Loucy (cell line): ENCODE measurements at regions not wholly inside any gene's neighbourhood (a gene's known extent, or its start where the extent isn't known, plus 50 kb on each side); places are given as distances from the start of the nearest gene placed in this dataset.
A peak's percentile ranks its signal among the peaks of the same experiment; 100 is the strongest.

Experiments used
- H2AFZ ChIP-seq: fragments of 200-600 bp; sonication (generic); 2 replicates; pipeline ENCODE4 v1.6.0; 2016; ENCODE audit warnings: antibody characterized with exemption, mild to moderate bottlenecking, low read length, moderate library complexity
- H3F3A ChIP-seq: fragments of 200-600 bp; 2 replicates; pipeline ENCODE4 v1.6.0; 2016; ENCODE audit warnings: antibody characterized with exemption, low read depth, mild to moderate bottlenecking
- H3K27me3 ChIP-seq: fragments of 200-600 bp; sonication (generic); 2 replicates; pipeline ENCODE4 v1.6.1; 2014; ENCODE audit warnings: low read length, mild to moderate bottlenecking; ENCODE audit not compliant: insufficient read depth, poor library complexity, severe bottlenecking
- H3K36me3 ChIP-seq: fragments of 200-600 bp; sonication (generic); 2 replicates; pipeline ENCODE4 v1.6.1; 2016; ENCODE audit warnings: low read length; ENCODE audit not compliant: insufficient read depth
- H3K4me1 ChIP-seq: fragments of 200-600 bp; sonication (generic); 2 replicates; pipeline ENCODE4 v1.5.1; 2014; ENCODE audit warnings: low read length, mild to moderate bottlenecking; ENCODE audit not compliant: insufficient read depth, poor library complexity, severe bottlenecking
- H3K4me2 ChIP-seq: fragments of 200-600 bp; sonication (generic); 2 replicates; pipeline ENCODE4 v1.6.0; 2014; ENCODE audit warnings: antibody characterized with exemption, low read length, low read depth, mild to moderate bottlenecking; ENCODE audit not compliant: poor library complexity, severe bottlenecking
- H3K4me3 ChIP-seq: fragments of 200-600 bp; sonication (generic); 2 replicates; pipeline ENCODE4 v1.5.1; 2014; ENCODE audit warnings: low read length, mild to moderate bottlenecking, mixed read lengths; ENCODE audit not compliant: poor library complexity, severe bottlenecking
- H3K79me2 ChIP-seq: fragments of 200-600 bp; sonication (generic); 2 replicates; pipeline ENCODE4 v1.6.1; 2014; ENCODE audit warnings: low read length; ENCODE audit not compliant: insufficient read depth
- H3K9ac ChIP-seq: fragments of 200-600 bp; sonication (generic); 2 replicates; pipeline ENCODE4 v1.6.0; 2014; ENCODE audit warnings: mild to moderate bottlenecking, low read depth, low read length, moderate library complexity; ENCODE audit not compliant: poor library complexity, severe bottlenecking
- H3K9me2 ChIP-seq: fragments of 200-600 bp; sonication (generic); replicated peaks from 2 replicates; pipeline ENCODE4 v1.6.1; 2016; ENCODE audit warnings: low read depth, low read length, mixed read lengths
- H3K9me3 ChIP-seq: fragments of 200-600 bp; sonication (generic); 2 replicates; pipeline ENCODE4 v1.6.1; 2014; ENCODE audit warnings: mild to moderate bottlenecking, antibody characterized with exemption, low read length, low read depth; ENCODE audit not compliant: insufficient read depth
- H4K20me1 ChIP-seq: fragments of 200-600 bp; sonication (generic); 2 replicates; pipeline ENCODE4 v1.6.0; 2014; ENCODE audit warnings: antibody characterized with exemption, low read length, mild to moderate bottlenecking; ENCODE audit not compliant: insufficient read depth, poor library complexity, severe bottlenecking
- CTCF ChIP-seq: fragments of 200-600 bp; sonication (generic); conservative IDR thresholded peaks from 2 replicates; pipeline ENCODE4 v1.5.1; 2014; ENCODE audit warnings: mild to moderate bottlenecking, antibody characterized with exemption, low read length
- EZH2phosphoT487 ChIP-seq: fragments of 200-600 bp; IDR thresholded peaks from 2 replicates; pipeline ENCODE4 v1.6.1; 2018; ENCODE audit warnings: antibody characterized with exemption, mild to moderate bottlenecking, moderate library complexity, borderline replicate concordance

GRCh38 chr6:147859071-147859470 lies 350.6 kb downstream of the SAMD5 start:
- Histone ChIP-seq H3K36me3 (no peaks in the 10 kb centered on the region), H2AFZ (no peak overlapping the region), H3K9ac (no peak overlapping the region), H3K4me2 (no peak overlapping the region), H4K20me1 (no peaks in the 10 kb centered on the region), H3K79me2 (no peaks in the 10 kb centered on the region), H3K4me3 (no peak overlapping the region), H3K9me2 (no peaks in the 10 kb centered on the region), H3F3A (no peaks in the 10 kb centered on the region), H3K27me3 (no peaks in the 10 kb centered on the region), H3K9me3 (no peaks in the 10 kb centered on the region), H3K4me1 (peaks cover 9% of the 10 kb centered on the region)
- TF ChIP-seq EZH2phosphoT487 (no peak), CTCF (no peak)

GRCh38 chr6:147861696-147862095 lies 353.2 kb downstream of the SAMD5 start:
- TF ChIP-seq CTCF: no peak
- TF ChIP-seq EZH2phosphoT487: no peak

GRCh38 chr6:147867433-147868226 lies 359.1 kb downstream of the SAMD5 start:
- Histone ChIP-seq H3K4me2 (peak overlapping the region; percentile 61), H3K79me2 (no peaks in the 10 kb centered on the region), H3K9me2 (no peaks in the 10 kb centered on the region), H4K20me1 (no peaks in the 10 kb centered on the region), H3K27me3 (no peaks in the 10 kb centered on the region), H2AFZ (peak overlapping the region; percentile 3; the same call in 1 of the 2 replicates), H3K9ac (peak overlapping the region; percentile 39), H3F3A (peaks cover 20% of the 10 kb centered on the region; the same call in 1 of the 2 replicates), H3K4me1 (peaks cover 41% of the 10 kb centered on the region), H3K4me3 (peak overlapping the region; percentile 32), H3K9me3 (no peaks in the 10 kb centered on the region), H3K36me3 (no peaks in the 10 kb centered on the region)
- TF ChIP-seq EZH2phosphoT487 (no peak), CTCF (no peak)

More at GRCh38 chr6:147861696-147862095, 353.2 kb downstream of the SAMD5 start:
- Histone ChIP-seq H3K9me3 (no peaks in the 10 kb centered on the region), H3K36me3 (no peaks in the 10 kb centered on the region), H3K27me3 (no peaks in the 10 kb centered on the region), H3K4me1 (peaks cover 12% of the 10 kb centered on the region), H3F3A (no peaks in the 10 kb centered on the region), H2AFZ (no peak overlapping the region), H3K79me2 (no peaks in the 10 kb centered on the region), H3K9ac (no peak overlapping the region), H4K20me1 (no peaks in the 10 kb centered on the region), H3K4me2 (no peak overlapping the region), H3K4me3 (no peak overlapping the region), H3K9me2 (no peaks in the 10 kb centered on the region)
